K562 (cell line): ENCODE measurements at regions not wholly inside any gene's neighbourhood (a gene's known extent, or its start where the extent isn't known, plus 50 kb on each side); places are given as distances from the start of the nearest gene placed in this dataset.

ENCODE experiments used
- BHLHE40 ChIP-seq: IDR thresholded peaks from 2 replicates; pipeline ENCODE4 v1.6.1; 2011; ENCODE audit warnings: low read length, improper control_type of control experiment
- CCNT2 ChIP-seq: IDR thresholded peaks from 2 replicates; pipeline ENCODE4 v1.6.1; 2011; ENCODE audit warnings: borderline replicate concordance, low read depth, mild to moderate bottlenecking, moderate library complexity, mixed read lengths, low read length; ENCODE audit not compliant: insufficient read length; ENCODE audit errors: extremely low read depth
- HDAC8 ChIP-seq: fragments of 450-650 bp; IDR thresholded peaks from 2 replicates; pipeline ENCODE4 v1.6.1; 2016; ENCODE audit warnings: mild to moderate bottlenecking, missing genetic modification characterization, moderate library complexity, missing compliant biosample characterization
- HIVEP1 ChIP-seq: fragments of 250-450 bp; sonication (Bioruptor Pico); IDR thresholded peaks from 2 replicates; pipeline ENCODE4 v1.4.0; 2020; ENCODE audit warnings: mild to moderate bottlenecking
- HSF4 ChIP-seq: fragments of 250-450 bp; sonication (Bioruptor Pico); IDR thresholded peaks from 2 replicates; pipeline ENCODE4 v2.1.2; 2022; ENCODE audit warnings: mild to moderate bottlenecking, moderate library complexity, borderline replicate concordance
- JUN ChIP-seq, 2 experiments: sonication (generic) in 1 of 2; formaldehyde crosslinking in 1 of 2; IDR thresholded peaks; 2 replicates each; pipeline versions ENCODE4 v1.6.1 to v1.8.0; 2012 to 2022; ENCODE audit warnings: borderline replicate concordance in 2 of 2, mild to moderate bottlenecking in 2 of 2, improper control_type of control experiment in 1 of 2, low read depth in 1 of 2, low read length in 1 of 2, missing genetic modification reagents in 1 of 2
- KAT7 ChIP-seq: sonication (generic); formaldehyde crosslinking; IDR thresholded peaks from 2 replicates; pipeline ENCODE4 v1.8.0; 2022; ENCODE audit warnings: missing genetic modification reagents, mild to moderate bottlenecking, borderline replicate concordance
- L3MBTL2 ChIP-seq: fragments of 450-650 bp; IDR thresholded peaks from 2 replicates; pipeline ENCODE4 v1.6.1; 2016; ENCODE audit warnings: mild to moderate bottlenecking, moderate library complexity
- LCOR ChIP-seq: sonication (generic); formaldehyde crosslinking; IDR thresholded peaks from 2 replicates; pipeline ENCODE4 v1.8.0; 2022; ENCODE audit warnings: mild to moderate bottlenecking, missing genetic modification reagents
- MYC ChIP-seq, 2 experiments: fragments of 250-450 bp in 1 of 2; sonication (Bioruptor Pico) in 1 of 2; IDR thresholded peaks; 2 replicates each; pipeline versions ENCODE4 v1.5.1 to v1.6.1; 2012 to 2021; ENCODE audit warnings: low read depth in 2 of 2, borderline replicate concordance in 1 of 2, improper control_type of control experiment in 1 of 2, low read length in 1 of 2, mild to moderate bottlenecking in 1 of 2, moderate library complexity in 1 of 2
- PHF21A ChIP-seq: fragments of 450-650 bp; IDR thresholded peaks from 2 replicates; pipeline ENCODE4 v1.6.1; 2017; ENCODE audit warnings: low read depth, borderline replicate concordance
- RCOR1 ChIP-seq, 2 experiments: IDR thresholded peaks; 2 replicates each; pipeline ENCODE4 v1.6.1; 2012; ENCODE audit warnings: low read depth in 2 of 2, low read length in 2 of 2, borderline replicate concordance in 1 of 2, improper control_type of control experiment in 1 of 2
- STAG1 ChIP-seq: sonication (generic); formaldehyde crosslinking; IDR thresholded peaks from 2 replicates; pipeline ENCODE4 v1.5.0; 2020; ENCODE audit warnings: missing genetic modification reagents, borderline replicate concordance
- XRCC5 ChIP-seq: fragments of 200-400 bp; formaldehyde crosslinking; IDR thresholded peaks from 2 replicates; pipeline ENCODE4 v1.6.1; 2017; ENCODE audit warnings: low read depth, mild to moderate bottlenecking, low read length
- ZNF12 ChIP-seq: sonication (generic); formaldehyde crosslinking; IDR thresholded peaks from 2 replicates; pipeline ENCODE4 v1.4.0; 2020; ENCODE audit warnings: mild to moderate bottlenecking, missing genetic modification reagents
- ZNF24 ChIP-seq: fragments of 450-650 bp; IDR thresholded peaks from 2 replicates; pipeline ENCODE4 v1.6.1; 2016
- ZNF263 ChIP-seq: sonication (generic); formaldehyde crosslinking; IDR thresholded peaks from 2 replicates; pipeline ENCODE4 v1.8.0; 2022; ENCODE audit warnings: mild to moderate bottlenecking, missing genetic modification reagents, borderline replicate concordance
- TF ChIP-seq, protein P1 (sequence below): sonication (generic); formaldehyde crosslinking; IDR thresholded peaks from 2 replicates; pipeline ENCODE4 v1.8.1; 2023; ENCODE audit warnings: mild to moderate bottlenecking, missing genetic modification reagents
- TF ChIP-seq, protein P2 (sequence below), 2 experiments: IDR thresholded peaks; 2 replicates each; pipeline ENCODE4 v1.6.1; 2011; ENCODE audit warnings: borderline replicate concordance in 1 of 2, control low read depth in 1 of 2, low read depth in 1 of 2, low read length in 1 of 2, mild to moderate bottlenecking in 1 of 2, mixed read lengths in 1 of 2, moderate library complexity in 1 of 2; ENCODE audit not compliant: insufficient read depth in 1 of 2, insufficient read length in 1 of 2, poor library complexity in 1 of 2, severe bottlenecking in 1 of 2; ENCODE audit errors: extremely low read depth in 1 of 2
- TF ChIP-seq, protein P3 (sequence below): fragments of 200-800 bp; sonication (Bioruptor generic); IDR thresholded peaks from 2 replicates; pipeline ENCODE4 v1.6.1; 2017; ENCODE audit warnings: missing genetic modification characterization, missing compliant biosample characterization

DNA sequence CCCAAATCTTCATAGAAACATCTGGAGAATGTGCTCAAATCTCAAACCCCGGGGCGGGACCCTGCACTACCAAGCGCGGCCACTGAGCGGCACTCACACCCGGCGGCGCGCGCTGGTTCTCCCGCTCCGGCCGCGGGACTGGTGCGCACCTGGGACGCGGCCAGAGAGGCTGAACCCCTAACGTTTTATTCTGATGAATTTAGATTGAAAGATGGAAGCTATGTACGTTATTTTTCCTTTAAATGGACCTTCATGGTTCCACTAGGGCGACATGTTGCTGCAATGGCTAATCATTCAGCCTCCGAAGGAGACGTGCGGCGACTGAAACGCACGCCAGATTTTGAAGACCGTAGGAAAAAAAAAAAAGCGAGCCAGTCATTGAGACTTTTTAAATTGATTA, 107.0 kb upstream of the INSIG1 start (continued):
- TF ChIP-seq PHF21A, result peak; percentile 76; the same call in 1 of the 2 replicates
- TF ChIP-seq RCOR1 (IDR thresholded peaks at IDR 0.05; ENCODE audit: borderline replicate concordance in 1 of 2, low read depth in 2 of 2, low read length in 2 of 2), result 0 out of 4 replicates have a peak, but pooled peaks of 1 of the 2 experiments have one; percentile 53
- TF ChIP-seq ZNF24, result 0 out of 2 replicates have a peak, but pooled peaks have one; percentile 20
- TF ChIP-seq, protein P1, sequence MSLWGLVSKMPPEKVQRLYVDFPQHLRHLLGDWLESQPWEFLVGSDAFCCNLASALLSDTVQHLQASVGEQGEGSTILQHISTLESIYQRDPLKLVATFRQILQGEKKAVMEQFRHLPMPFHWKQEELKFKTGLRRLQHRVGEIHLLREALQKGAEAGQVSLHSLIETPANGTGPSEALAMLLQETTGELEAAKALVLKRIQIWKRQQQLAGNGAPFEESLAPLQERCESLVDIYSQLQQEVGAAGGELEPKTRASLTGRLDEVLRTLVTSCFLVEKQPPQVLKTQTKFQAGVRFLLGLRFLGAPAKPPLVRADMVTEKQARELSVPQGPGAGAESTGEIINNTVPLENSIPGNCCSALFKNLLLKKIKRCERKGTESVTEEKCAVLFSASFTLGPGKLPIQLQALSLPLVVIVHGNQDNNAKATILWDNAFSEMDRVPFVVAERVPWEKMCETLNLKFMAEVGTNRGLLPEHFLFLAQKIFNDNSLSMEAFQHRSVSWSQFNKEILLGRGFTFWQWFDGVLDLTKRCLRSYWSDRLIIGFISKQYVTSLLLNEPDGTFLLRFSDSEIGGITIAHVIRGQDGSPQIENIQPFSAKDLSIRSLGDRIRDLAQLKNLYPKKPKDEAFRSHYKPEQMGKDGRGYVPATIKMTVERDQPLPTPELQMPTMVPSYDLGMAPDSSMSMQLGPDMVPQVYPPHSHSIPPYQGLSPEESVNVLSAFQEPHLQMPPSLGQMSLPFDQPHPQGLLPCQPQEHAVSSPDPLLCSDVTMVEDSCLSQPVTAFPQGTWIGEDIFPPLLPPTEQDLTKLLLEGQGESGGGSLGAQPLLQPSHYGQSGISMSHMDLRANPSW (CRISPR knock-in tag), result no peak
- TF ChIP-seq, protein P2, sequence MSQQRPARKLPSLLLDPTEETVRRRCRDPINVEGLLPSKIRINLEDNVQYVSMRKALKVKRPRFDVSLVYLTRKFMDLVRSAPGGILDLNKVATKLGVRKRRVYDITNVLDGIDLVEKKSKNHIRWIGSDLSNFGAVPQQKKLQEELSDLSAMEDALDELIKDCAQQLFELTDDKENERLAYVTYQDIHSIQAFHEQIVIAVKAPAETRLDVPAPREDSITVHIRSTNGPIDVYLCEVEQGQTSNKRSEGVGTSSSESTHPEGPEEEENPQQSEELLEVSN (IDR thresholded peaks at IDR 0.05; ENCODE audit: borderline replicate concordance in 1 of 2, extremely low read depth in 1 of 2, insufficient read depth in 1 of 2, insufficient read length in 1 of 2, low read depth in 1 of 2, low read length in 1 of 2, poor library complexity in 1 of 2, severe bottlenecking in 1 of 2), result peak in 1 of 2 experiments; percentile 72
- 0 out of 2 replicates have a peak, but pooled peaks have one; percentile 38 for TF ChIP-seq KAT7 (CRISPR knock-in tag)
- peak; percentile 44; the same call in 1 of the 2 replicates for TF ChIP-seq MYC (IDR thresholded peaks at IDR 0.05; ENCODE audit: low read depth, low read length)
- TF ChIP-seq MYC (CRISPR knock-in tag; IDR thresholded peaks at IDR 0.05; ENCODE audit: borderline replicate concordance, low read depth), result no peak
- TF ChIP-seq HIVEP1, result 0 out of 2 replicates have a peak, but pooled peaks have one; percentile 18
- TF ChIP-seq CCNT2, result peak; percentile 33
- 0 out of 2 replicates have a peak, but pooled peaks have one; percentile 61 for TF ChIP-seq XRCC5
- peak; percentile 48; the same call in 1 of the 2 replicates for TF ChIP-seq ZNF263
- TF ChIP-seq HDAC8 (tag), result no peak
- 0 out of 2 replicates have a peak, but pooled peaks have one; percentile 13 for TF ChIP-seq JUN (IDR thresholded peaks at IDR 0.05; ENCODE audit: borderline replicate concordance, low read depth, low read length)
- TF ChIP-seq JUN (CRISPR knock-in tag; IDR thresholded peaks at IDR 0.05; ENCODE audit: borderline replicate concordance), result no peak
- TF ChIP-seq L3MBTL2, result peak; percentile 54
- TF ChIP-seq ZNF12, result no peak
- TF ChIP-seq, protein P3, sequence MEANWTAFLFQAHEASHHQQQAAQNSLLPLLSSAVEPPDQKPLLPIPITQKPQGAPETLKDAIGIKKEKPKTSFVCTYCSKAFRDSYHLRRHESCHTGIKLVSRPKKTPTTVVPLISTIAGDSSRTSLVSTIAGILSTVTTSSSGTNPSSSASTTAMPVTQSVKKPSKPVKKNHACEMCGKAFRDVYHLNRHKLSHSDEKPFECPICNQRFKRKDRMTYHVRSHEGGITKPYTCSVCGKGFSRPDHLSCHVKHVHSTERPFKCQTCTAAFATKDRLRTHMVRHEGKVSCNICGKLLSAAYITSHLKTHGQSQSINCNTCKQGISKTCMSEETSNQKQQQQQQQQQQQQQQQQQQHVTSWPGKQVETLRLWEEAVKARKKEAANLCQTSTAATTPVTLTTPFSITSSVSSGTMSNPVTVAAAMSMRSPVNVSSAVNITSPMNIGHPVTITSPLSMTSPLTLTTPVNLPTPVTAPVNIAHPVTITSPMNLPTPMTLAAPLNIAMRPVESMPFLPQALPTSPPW (CRISPR knock-in tag), result peak; percentile 39
- TF ChIP-seq STAG1, result peak; percentile 65; the same call in 1 of the 2 replicates
- 0 out of 2 replicates have a peak, but pooled peaks have one; percentile 42 for TF ChIP-seq LCOR (CRISPR knock-in tag)
- TF ChIP-seq HSF4, result no peak
- 0 out of 2 replicates have a peak, but pooled peaks have one; percentile 23 for TF ChIP-seq BHLHE40
